H9 (cell line): ENCODE measurements at regions not wholly inside any gene's neighbourhood (a gene's known extent, or its start where the extent isn't known, plus 50 kb on each side); places are given as distances from the start of the nearest gene placed in this dataset.

ENCODE experiments used
- DNase-seq: peaks from one replicate; pipeline ENCODE4 v3.0.0-alpha.2; 2017
- H2AFZ ChIP-seq: one replicate; pipeline ENCODE4 v1.6.1; 2013; ENCODE audit warnings: mild to moderate bottlenecking, low read length, control low read depth, moderate library complexity
- H2AK5ac ChIP-seq: 2 replicates; pipeline ENCODE4 v1.6.1; 2013; ENCODE audit warnings: low read length, control low read depth, mixed read lengths; ENCODE audit not compliant: insufficient read length
- H2BK120ac ChIP-seq: one replicate; pipeline ENCODE4 v1.6.1; 2013; ENCODE audit warnings: low read depth, mild to moderate bottlenecking, low read length, control low read depth, inconsistent platforms; ENCODE audit not compliant: poor library complexity, severe bottlenecking
- H2BK12ac ChIP-seq: 2 replicates; pipeline ENCODE4 v1.6.1; 2013; ENCODE audit warnings: low read length, control low read depth, mixed read lengths, low read depth; ENCODE audit not compliant: insufficient read length
- H2BK15ac ChIP-seq: 2 replicates; pipeline ENCODE4 v1.6.1; 2013; ENCODE audit warnings: low read depth, low read length, control low read depth
- H2BK20ac ChIP-seq: one replicate; pipeline ENCODE4 v1.6.1; 2013; ENCODE audit warnings: low read depth, mild to moderate bottlenecking, low read length, control low read depth, inconsistent platforms; ENCODE audit not compliant: poor library complexity, severe bottlenecking
- H2BK5ac ChIP-seq: 2 replicates; pipeline ENCODE4 v1.6.1; 2013; ENCODE audit warnings: low read length, control low read depth, mixed read lengths; ENCODE audit not compliant: insufficient read length
- H3K14ac ChIP-seq: 2 replicates; pipeline ENCODE4 v1.6.1; 2013; ENCODE audit warnings: low read length, control low read depth; ENCODE audit not compliant: insufficient read depth
- H3K18ac ChIP-seq: 2 replicates; pipeline ENCODE4 v1.6.1; 2013; ENCODE audit warnings: low read depth, mild to moderate bottlenecking, mixed read lengths, low read length, control low read depth; ENCODE audit not compliant: insufficient read length
- H3K23ac ChIP-seq: 2 replicates; pipeline ENCODE4 v1.6.1; 2013; ENCODE audit warnings: low read length, control low read depth, mixed read lengths, low read depth; ENCODE audit not compliant: insufficient read length
- H3K23me2 ChIP-seq: 2 replicates; pipeline ENCODE4 v1.6.1; 2013; ENCODE audit warnings: low read depth, mild to moderate bottlenecking, mixed read lengths, low read length, control low read depth; ENCODE audit not compliant: insufficient read length, poor library complexity, severe bottlenecking
- H3K27ac ChIP-seq: 2 replicates; pipeline ENCODE4 v1.5.1; 2013; ENCODE audit warnings: low read length, control low read depth, mixed read lengths, low read depth; ENCODE audit not compliant: insufficient read length
- H3K27me3 ChIP-seq: 2 replicates; pipeline ENCODE4 v1.6.1; 2013; ENCODE audit warnings: low read length, control low read depth, inconsistent platforms; ENCODE audit not compliant: insufficient read depth
- H3K4ac ChIP-seq: 2 replicates; pipeline ENCODE4 v1.6.1; 2013; ENCODE audit warnings: low read depth, mild to moderate bottlenecking, control low read depth, inconsistent platforms, low read length, moderate library complexity
- H3K4me1 ChIP-seq: 2 replicates; pipeline ENCODE4 v1.6.1; 2013; ENCODE audit warnings: low read length, control low read depth, inconsistent platforms; ENCODE audit not compliant: insufficient read depth
- H3K4me2 ChIP-seq: 2 replicates; pipeline ENCODE4 v1.6.1; 2013; ENCODE audit warnings: low read length, control low read depth, mixed read lengths; ENCODE audit not compliant: insufficient read length, insufficient read depth
- H3K56ac ChIP-seq: 2 replicates; pipeline ENCODE4 v1.6.1; 2013; ENCODE audit warnings: low read depth, mild to moderate bottlenecking, mixed read lengths, low read length, control low read depth; ENCODE audit not compliant: insufficient read length
- H3K79me1 ChIP-seq: 2 replicates; pipeline ENCODE4 v1.6.1; 2013; ENCODE audit warnings: low read depth, mild to moderate bottlenecking, moderate library complexity, low read length, control low read depth, inconsistent platforms; ENCODE audit not compliant: insufficient read depth, poor library complexity, severe bottlenecking
- H3K79me2 ChIP-seq: 2 replicates; pipeline ENCODE4 v1.6.1; 2013; ENCODE audit warnings: low read length, control low read depth, inconsistent platforms; ENCODE audit not compliant: insufficient read depth
- H3K9ac ChIP-seq: 2 replicates; pipeline ENCODE4 v1.6.1; 2013; ENCODE audit warnings: low read length, control low read depth, mixed read lengths; ENCODE audit not compliant: insufficient read length; ENCODE audit errors: extremely low read depth
- H3K9me3 ChIP-seq: one replicate; pipeline ENCODE4 v1.6.1; 2013; ENCODE audit warnings: low read depth, low read length, inconsistent platforms; ENCODE audit not compliant: control insufficient read depth
- H3T11ph ChIP-seq: one replicate; pipeline ENCODE4 v1.6.1; 2013; ENCODE audit warnings: mild to moderate bottlenecking, low read length, control low read depth, inconsistent platforms
- H4K20me1 ChIP-seq: one replicate; pipeline ENCODE4 v1.6.1; 2013; ENCODE audit not compliant: control insufficient read depth, insufficient read length, insufficient read depth
- H4K5ac ChIP-seq: 2 replicates; pipeline ENCODE4 v1.6.1; 2013; ENCODE audit warnings: low read depth, mild to moderate bottlenecking, mixed read lengths, low read length, control low read depth; ENCODE audit not compliant: insufficient read length
- H4K8ac ChIP-seq: replicated peaks from 2 replicates; pipeline ENCODE4 v1.6.1; 2013; ENCODE audit warnings: low read length, control low read depth, mixed read lengths, low read depth; ENCODE audit not compliant: insufficient read length
- H4K91ac ChIP-seq: 2 replicates; pipeline ENCODE4 v1.6.1; 2013; ENCODE audit warnings: low read depth, mild to moderate bottlenecking, moderate library complexity, mixed read lengths, low read length, control low read depth; ENCODE audit not compliant: insufficient read length
- H3K27ac Mint-ChIP-seq, 3 experiments: 2 replicates in 2 of 3; 3 replicates in 1 of 3; pipeline ENCODE4 v1.8.0; 2020 to 2021; ENCODE audit warnings: mixed read lengths in 3 of 3, mild to moderate bottlenecking in 1 of 3, moderate library complexity in 1 of 3
- H3K27me3 Mint-ChIP-seq: 2 replicates; pipeline ENCODE4 v1.8.0; 2021; ENCODE audit warnings: low read depth, mild to moderate bottlenecking, moderate library complexity, mixed read lengths
- H3K36me3 Mint-ChIP-seq, 3 experiments: 2 replicates in 2 of 3; 3 replicates in 1 of 3; pipeline ENCODE4 v1.8.0; 2020 to 2021; ENCODE audit warnings: low read depth in 3 of 3, mixed read lengths in 3 of 3; ENCODE audit not compliant: insufficient read depth in 1 of 3
- H3K4me1 Mint-ChIP-seq, 2 experiments: 2 replicates each; pipeline ENCODE4 v1.8.0; 2020; ENCODE audit warnings: mixed read lengths in 2 of 2
- H3K4me3 Mint-ChIP-seq, 2 experiments: 2 replicates in 1 of 2; 3 replicates in 1 of 2; pipeline ENCODE4 v1.8.0; 2020 to 2021; ENCODE audit warnings: mild to moderate bottlenecking in 2 of 2, mixed read lengths in 2 of 2, moderate library complexity in 1 of 2
- H3K9me3 Mint-ChIP-seq, 2 experiments: 2 replicates in 1 of 2; 3 replicates in 1 of 2; pipeline ENCODE4 v1.8.0; 2020; ENCODE audit warnings: mild to moderate bottlenecking in 2 of 2, mixed read lengths in 2 of 2, moderate library complexity in 1 of 2
- CTCF ChIP-seq: fragments of 200-600 bp; sonication (generic); conservative IDR thresholded peaks from 3 replicates; pipeline ENCODE4 v1.8.0; 2021; ENCODE audit warnings: antibody characterized with exemption, mild to moderate bottlenecking
- WGBS: extraction: QIAGEN DNeasy Blood & Tissue Kit; methylation state at CpG from one replicate; pipeline ENCODE4 v1.1.7; 2013; ENCODE audit warnings: missing lambda C conversion rate, low lambda C conversion rate, mixed read lengths; ENCODE audit not compliant: insufficient read length; ENCODE audit errors: extremely low coverage; 5-methylcytosine and 5-hydroxymethylcytosine counted together

- no peak overlapping the region for H4K91ac ChIP-seq
- Mint-ChIP-seq H3K27ac (no peak overlapping the region), H3K9me3 (peaks cover 0 to 74% of the 10 kb centered on the region in 2 experiments; a peak in 4 of 5 replicates), H3K36me3 (peaks cover 0 to 14% (median 2%) of the 10 kb centered on the region in 3 experiments; a peak in 4 of 7 replicates), H3K4me1 (no peaks in the 10 kb centered on the region), H3K27me3 (peaks cover 4% of the 10 kb centered on the region; the same call in 1 of the 2 replicates), H3K4me3 (no peak overlapping the region)
- H3K56ac ChIP-seq, result no peak overlapping the region
- no peaks in the 10 kb centered on the region for H3K79me1 ChIP-seq
- no CpG with 5 or more reads among the region's 15 CpGs for WGBS
- H3K9me3 ChIP-seq, result peaks cover 78% of the 10 kb centered on the region
- H3T11ph ChIP-seq, result no peak overlapping the region
- no peak overlapping the region for H3K4ac ChIP-seq
- TF ChIP-seq CTCF, result no peak
- no peaks in the 10 kb centered on the region for H3K79me2 ChIP-seq
- no peak overlapping the region for H2AFZ ChIP-seq
- no peak for DNase-seq
- no peak overlapping the region for H2BK12ac ChIP-seq
- no peak overlapping the region for H3K23ac ChIP-seq
- H4K5ac ChIP-seq, result no peak overlapping the region
- no peak overlapping the region for H3K14ac ChIP-seq
- H3K23me2 ChIP-seq, result no peaks in the 10 kb centered on the region
- no peak overlapping the region for H2BK15ac ChIP-seq
- H2BK120ac ChIP-seq, result no peak overlapping the region
- H3K27ac ChIP-seq, result no peak overlapping the region
- H3K18ac ChIP-seq, result no peak overlapping the region
- H4K8ac ChIP-seq, result no peak overlapping the region
- H3K27me3 ChIP-seq, result no peaks in the 10 kb centered on the region
- H3K4me2 ChIP-seq, result no peak overlapping the region
- H3K9ac ChIP-seq, result no peak overlapping the region
- H4K20me1 ChIP-seq, result no peaks in the 10 kb centered on the region
- H2BK20ac ChIP-seq, result no peak overlapping the region
- H2AK5ac ChIP-seq, result no peak overlapping the region
- no peak overlapping the region for H2BK5ac ChIP-seq
- no peaks in the 10 kb centered on the region for H3K4me1 ChIP-seq
Observed at GRCh38 chr1:2881556-2881955, 80.1 kb upstream of the TTC34 start.
